ENCODE measurements at regions not wholly inside any gene's neighbourhood (a gene's known extent, or its start where the extent isn't known, plus 50 kb on each side); places are given as distances from the start of the nearest gene placed in this dataset.

DNA sequence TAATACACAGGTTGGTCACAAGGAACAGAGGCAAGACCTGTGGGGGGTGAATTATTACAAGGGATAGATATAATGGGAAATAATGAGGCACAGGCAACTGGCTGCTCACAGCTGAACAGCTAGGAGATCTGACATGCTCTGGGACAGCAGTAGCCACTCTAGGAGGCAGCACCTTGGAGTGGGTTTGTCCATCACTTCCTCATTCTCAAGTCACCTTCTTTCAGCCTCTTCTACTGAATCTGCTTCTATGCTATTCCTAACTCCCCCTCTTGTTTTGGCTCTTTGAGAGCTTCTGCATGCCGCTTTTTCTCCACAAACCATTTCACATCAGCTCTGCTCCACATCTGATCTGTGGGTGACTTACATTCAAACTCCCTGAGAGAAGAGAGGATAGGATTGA lies 345.5 kb upstream of the MAP3K7 start:
- Histone ChIP-seq H3K27me3 (replicated peaks; ENCODE audit: insufficient read depth) (no peaks in the 10 kb centered on the region), H3K4me1 (ENCODE audit: control insufficient read depth in 1 of 2, low read depth in 2 of 2) (no peaks in the 10 kb centered on the region), H3K4me3 (no peak overlapping the region), H3K36me3 (no peaks in the 10 kb centered on the region), H3K27ac (no peak overlapping the region), H3K9me3 (no peaks in the 10 kb centered on the region)
- TF ChIP-seq, protein P1, sequence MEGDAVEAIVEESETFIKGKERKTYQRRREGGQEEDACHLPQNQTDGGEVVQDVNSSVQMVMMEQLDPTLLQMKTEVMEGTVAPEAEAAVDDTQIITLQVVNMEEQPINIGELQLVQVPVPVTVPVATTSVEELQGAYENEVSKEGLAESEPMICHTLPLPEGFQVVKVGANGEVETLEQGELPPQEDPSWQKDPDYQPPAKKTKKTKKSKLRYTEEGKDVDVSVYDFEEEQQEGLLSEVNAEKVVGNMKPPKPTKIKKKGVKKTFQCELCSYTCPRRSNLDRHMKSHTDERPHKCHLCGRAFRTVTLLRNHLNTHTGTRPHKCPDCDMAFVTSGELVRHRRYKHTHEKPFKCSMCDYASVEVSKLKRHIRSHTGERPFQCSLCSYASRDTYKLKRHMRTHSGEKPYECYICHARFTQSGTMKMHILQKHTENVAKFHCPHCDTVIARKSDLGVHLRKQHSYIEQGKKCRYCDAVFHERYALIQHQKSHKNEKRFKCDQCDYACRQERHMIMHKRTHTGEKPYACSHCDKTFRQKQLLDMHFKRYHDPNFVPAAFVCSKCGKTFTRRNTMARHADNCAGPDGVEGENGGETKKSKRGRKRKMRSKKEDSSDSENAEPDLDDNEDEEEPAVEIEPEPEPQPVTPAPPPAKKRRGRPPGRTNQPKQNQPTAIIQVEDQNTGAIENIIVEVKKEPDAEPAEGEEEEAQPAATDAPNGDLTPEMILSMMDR (IDR thresholded peaks at IDR 0.05), result no peak
- no peak for ATAC-seq (ENCODE audit: insufficient number of reproducible peaks, low FRiP score, low read depth)
- no peak for DNase-seq (ENCODE audit: low spot score)

DNA sequence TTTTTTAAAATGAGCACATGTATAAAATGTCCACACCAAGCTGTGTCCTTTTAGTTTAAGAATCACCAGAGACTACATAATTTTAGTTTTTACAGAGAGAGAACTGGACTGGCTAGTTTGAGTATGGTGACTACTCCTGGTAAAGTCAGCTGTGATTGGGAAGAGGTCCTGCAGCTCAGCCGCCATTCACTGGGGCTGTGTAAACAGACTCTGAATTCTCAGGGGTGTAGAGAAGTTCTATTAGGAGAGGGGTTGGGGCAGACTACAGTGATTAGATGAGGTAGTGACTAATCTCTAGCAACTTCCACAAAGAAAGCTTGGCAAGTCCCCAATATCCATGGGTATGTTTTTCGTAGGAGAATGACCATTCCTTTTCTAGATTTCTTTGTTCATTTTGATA lies 341.2 kb upstream of the MAP3K7 start:
- no peaks in the 10 kb centered on the region for H3K4me1 ChIP-seq (ENCODE audit: control insufficient read depth in 1 of 2, low read depth in 2 of 2)
- ATAC-seq (ENCODE audit: insufficient number of reproducible peaks, low FRiP score, low read depth), result no peak
- H3K27me3 ChIP-seq (replicated peaks; ENCODE audit: insufficient read depth), result no peaks in the 10 kb centered on the region
- H3K9me3 ChIP-seq, result no peaks in the 10 kb centered on the region
- no peak for DNase-seq (ENCODE audit: low spot score)
- no peaks in the 10 kb centered on the region for H3K36me3 ChIP-seq
- TF ChIP-seq, protein P1 (IDR thresholded peaks at IDR 0.05), result no peak
- H3K27ac ChIP-seq, result no peak overlapping the region
- no peak overlapping the region for H3K4me3 ChIP-seq

DNA sequence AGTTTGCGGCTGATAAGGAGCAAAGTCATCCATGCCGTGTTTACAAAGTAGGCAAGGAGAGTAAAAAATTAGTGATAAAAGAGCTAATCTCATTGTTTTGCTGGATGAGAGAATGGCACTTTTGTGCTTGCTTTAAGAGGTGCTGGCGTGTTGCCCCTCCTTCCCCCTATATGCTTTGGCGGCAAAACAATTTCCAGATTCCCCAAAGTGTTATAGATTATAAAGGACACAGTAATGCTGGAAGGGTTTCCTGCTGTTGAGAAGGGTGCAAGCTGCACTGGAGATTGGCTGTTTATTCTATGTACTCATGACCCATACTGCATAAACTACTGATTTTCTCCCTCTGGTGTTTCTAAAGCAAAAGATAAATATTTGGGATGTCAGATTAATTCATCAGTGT lies 338.9 kb upstream of the MAP3K7 start:
- DNase-seq (ENCODE audit: low spot score), result no peak
- no peak overlapping the region for H3K4me3 ChIP-seq
- ATAC-seq (ENCODE audit: insufficient number of reproducible peaks, low FRiP score, low read depth), result no peak

DNA sequence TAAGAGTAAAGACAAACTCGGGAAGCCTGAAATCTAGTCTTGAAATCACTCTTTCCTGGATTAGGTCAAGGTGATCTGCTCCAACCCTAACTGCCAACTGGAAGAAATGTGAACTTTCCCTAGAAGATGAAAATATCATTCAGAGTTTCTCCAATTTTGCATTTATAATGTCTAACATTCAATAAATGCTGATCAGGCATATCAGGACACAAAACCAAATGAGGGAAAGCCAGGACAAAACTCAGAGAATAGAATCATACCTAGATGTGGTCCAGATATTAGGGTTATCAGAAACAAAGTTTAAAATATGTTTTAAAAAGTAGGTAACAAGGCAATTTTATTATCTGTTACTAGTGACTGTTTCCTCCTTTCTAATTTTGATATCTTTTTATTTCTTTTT lies 335.5 kb upstream of the MAP3K7 start:
- Histone ChIP-seq H3K9me3 (no peaks in the 10 kb centered on the region), H3K27ac (no peak overlapping the region), H3K4me3 (no peak overlapping the region), H3K27me3 (replicated peaks; ENCODE audit: insufficient read depth) (no peaks in the 10 kb centered on the region), H3K36me3 (no peaks in the 10 kb centered on the region), H3K4me1 (ENCODE audit: control insufficient read depth in 1 of 2, low read depth in 2 of 2) (no peaks in the 10 kb centered on the region)
- TF ChIP-seq, protein P1 (IDR thresholded peaks at IDR 0.05), result no peak
- no peak for ATAC-seq (ENCODE audit: insufficient number of reproducible peaks, low FRiP score, low read depth)
- DNase-seq (ENCODE audit: low spot score), result no peak

More for the DNA sequence above, 338.9 kb upstream of the MAP3K7 start:
- Histone ChIP-seq H3K9me3 (no peaks in the 10 kb centered on the region), H3K36me3 (no peaks in the 10 kb centered on the region), H3K27ac (no peak overlapping the region), H3K27me3 (replicated peaks; ENCODE audit: insufficient read depth) (no peaks in the 10 kb centered on the region), H3K4me1 (ENCODE audit: control insufficient read depth in 1 of 2, low read depth in 2 of 2) (no peaks in the 10 kb centered on the region)
- TF ChIP-seq, protein P1 (IDR thresholded peaks at IDR 0.05), result no peak

DNA sequence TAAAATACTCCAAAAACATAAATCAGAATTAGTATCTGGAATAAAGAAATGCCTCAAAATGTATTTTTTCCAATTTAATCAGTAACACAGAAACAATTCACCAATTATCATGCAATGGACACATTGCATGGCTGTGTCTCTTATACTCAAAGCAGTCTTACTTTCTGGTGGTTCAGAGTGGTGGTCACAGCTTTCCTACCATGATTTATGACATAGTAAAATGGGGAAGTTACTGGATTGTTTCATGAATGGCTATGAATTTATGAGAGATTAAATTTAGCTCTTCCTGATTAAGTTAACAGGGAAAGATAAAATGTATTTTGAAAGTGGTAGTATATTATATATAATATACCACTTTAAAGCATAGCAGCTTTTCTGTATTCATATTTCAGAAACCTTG lies 331.5 kb upstream of the MAP3K7 start:
- H3K27ac ChIP-seq, result no peak overlapping the region
- ATAC-seq (ENCODE audit: insufficient number of reproducible peaks, low FRiP score, low read depth), result no peak
- no peaks in the 10 kb centered on the region for H3K27me3 ChIP-seq (replicated peaks; ENCODE audit: insufficient read depth)
- no peak for DNase-seq (ENCODE audit: low spot score)
- TF ChIP-seq, protein P1 (IDR thresholded peaks at IDR 0.05), result no peak
- H3K36me3 ChIP-seq, result no peaks in the 10 kb centered on the region
- no peak overlapping the region for H3K4me3 ChIP-seq
- no peaks in the 10 kb centered on the region for H3K9me3 ChIP-seq
- no peaks in the 10 kb centered on the region for H3K4me1 ChIP-seq (ENCODE audit: control insufficient read depth in 1 of 2, low read depth in 2 of 2)

Data from thoracic aorta (tissue), 2 donors.